HG03097 (cell line): ENCODE measurements at regions not wholly inside any gene's neighbourhood (a gene's known extent, or its start where the extent isn't known, plus 50 kb on each side); places are given as distances from the start of the nearest gene placed in this dataset.
A peak's percentile ranks its signal among the peaks of the same experiment; 100 is the strongest.
"Not testable (repeated sequence)": the region's sequence is repeated elsewhere in the genome, so short reads cannot be mapped to it uniquely, and the experiment has no call there.

Source experiments
- ATAC-seq: cut with Tn5 transposase; IDR thresholded peaks from one replicate; pipeline ENCODE4 v1.9.1; 2021; ENCODE audit not compliant: unreplicated experiment, low FRiP score

GRCh38 chr6:100105919-100106529 is 112.0 kb upstream of the MCHR2 start:
- no peak for ATAC-seq

DNA sequence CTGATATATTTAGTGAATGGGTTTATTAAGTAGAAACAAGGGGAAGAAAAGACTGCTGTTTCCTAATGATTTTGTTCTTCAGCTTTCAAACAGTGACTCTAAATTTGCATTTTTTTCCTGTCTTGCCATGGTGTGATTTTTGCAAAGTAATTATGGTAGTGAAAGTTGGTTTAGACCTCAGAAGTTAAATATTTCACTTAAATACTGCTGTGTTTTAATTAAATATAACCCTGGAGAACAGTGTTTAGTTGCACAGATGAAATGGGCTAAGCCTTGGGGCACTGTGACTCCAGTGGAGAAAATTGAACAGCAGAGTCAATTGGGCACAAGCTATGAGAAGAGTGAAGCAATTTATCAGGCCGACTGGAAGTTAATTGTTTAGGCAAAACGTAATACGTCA is 111.1 kb upstream of the MCHR2 start:
- ATAC-seq: peak; percentile 57

- ATAC-seq: no peak
Observed at GRCh38 chr6:100103931-100104330, 109.9 kb upstream of the MCHR2 start.

DNA sequence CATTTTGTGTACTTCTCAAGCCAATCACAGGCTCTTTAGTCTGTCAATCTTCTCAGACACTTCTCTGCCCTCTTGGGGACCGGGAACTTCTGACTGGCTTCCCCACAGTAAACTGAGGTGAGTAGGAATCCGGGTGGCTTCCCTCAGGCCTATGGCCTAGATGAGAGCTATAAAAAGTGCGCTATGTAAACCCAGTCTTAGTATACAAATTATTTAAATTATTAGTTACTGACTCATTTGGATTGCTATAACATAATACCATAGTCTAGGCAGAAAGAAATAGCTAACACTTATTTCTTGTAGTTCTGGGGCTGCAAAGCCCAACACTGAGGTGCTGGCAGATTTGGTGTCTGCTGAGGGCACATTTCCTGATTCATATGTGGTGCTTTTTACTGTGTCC is 109.2 kb upstream of the MCHR2 start:
- ATAC-seq: no peak

GRCh38 chr6:100101644-100102043 is 107.6 kb upstream of the MCHR2 start:
- ATAC-seq: no peak

DNA sequence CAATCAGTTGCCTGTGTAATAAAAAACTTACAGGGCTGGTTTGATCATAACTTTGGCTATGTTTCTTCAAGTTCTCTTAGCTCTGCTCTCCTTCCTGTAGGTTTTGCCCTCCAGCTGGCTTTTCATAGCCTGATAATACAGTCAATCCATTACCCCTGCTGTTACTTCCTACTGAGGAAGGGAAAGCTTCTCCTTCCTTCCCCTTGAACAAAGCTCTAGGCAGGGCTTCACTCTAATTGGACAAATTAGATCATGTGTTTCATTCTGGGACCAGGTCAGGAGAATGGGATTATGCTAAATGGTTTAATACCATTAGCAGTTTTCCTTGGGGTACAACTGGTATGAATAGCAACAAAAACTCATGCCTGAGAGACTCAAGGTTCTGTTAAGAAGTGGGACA is 106.8 kb upstream of the MCHR2 start:
- ATAC-seq: no peak

- ATAC-seq: no peak
Observed at GRCh38 chr6:100099189-100100074, 105.4 kb upstream of the MCHR2 start.

DNA sequence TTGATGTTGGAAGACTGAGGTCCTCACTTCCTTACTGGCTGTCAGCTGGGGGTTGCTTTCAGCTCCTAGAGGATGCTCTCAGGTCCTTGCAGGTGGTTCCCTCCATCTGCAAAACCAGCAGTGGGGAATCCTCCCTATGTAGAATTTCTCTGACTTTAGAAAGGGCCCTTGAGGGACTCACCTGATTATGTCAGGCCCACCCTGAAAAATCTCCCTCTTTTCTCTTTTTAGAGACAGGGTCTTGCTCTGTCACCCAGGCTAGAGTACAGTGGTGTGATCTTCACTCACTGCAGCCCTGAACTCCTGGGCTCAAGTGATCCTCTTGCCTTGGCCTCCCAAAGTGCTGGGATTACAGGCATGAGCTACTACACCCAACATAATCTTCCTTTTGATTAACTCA is 102.9 kb upstream of the MCHR2 start:
- no peak for ATAC-seq

DNA sequence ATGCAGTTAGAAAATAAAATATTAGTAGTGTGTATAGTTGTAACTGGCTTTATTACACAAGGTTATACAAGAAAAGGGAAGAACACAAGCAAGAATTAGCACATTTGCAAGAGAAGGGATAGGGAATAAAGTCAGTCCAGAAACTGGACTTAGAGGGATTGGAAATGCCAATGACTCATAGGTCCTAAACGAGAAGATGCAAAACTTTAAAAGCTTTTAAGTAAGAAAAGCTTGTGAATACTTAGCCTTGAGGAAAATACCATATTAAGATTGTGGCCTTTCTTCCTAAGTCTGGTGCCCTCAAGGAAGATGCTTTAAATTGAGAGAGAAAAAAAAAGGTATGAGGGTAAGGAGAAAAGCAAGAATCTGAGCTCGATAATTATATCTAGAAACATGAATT is 102.3 kb upstream of the MCHR2 start:
- ATAC-seq: no peak

DNA sequence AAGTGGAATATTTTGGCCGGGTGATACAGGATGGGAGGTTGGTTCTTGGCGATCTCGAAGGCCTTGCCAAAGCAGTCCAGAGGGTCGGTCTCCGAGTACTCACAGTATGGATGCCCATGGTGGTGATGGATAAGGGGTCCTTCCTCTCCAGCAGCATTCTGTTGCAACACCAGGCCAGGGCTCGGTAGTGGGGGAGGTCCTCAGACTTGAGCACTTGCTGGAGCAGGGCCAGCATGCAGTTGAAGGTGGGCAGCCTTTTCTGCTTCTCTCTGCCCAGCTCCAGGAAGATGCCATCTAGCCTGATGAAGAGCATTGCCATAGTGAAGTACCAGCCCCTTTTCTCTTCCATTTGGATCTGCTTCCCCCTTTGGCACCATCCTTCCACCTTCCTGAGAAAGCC is 99.4 kb upstream of the MCHR2 start:
- ATAC-seq: no peak

DNA sequence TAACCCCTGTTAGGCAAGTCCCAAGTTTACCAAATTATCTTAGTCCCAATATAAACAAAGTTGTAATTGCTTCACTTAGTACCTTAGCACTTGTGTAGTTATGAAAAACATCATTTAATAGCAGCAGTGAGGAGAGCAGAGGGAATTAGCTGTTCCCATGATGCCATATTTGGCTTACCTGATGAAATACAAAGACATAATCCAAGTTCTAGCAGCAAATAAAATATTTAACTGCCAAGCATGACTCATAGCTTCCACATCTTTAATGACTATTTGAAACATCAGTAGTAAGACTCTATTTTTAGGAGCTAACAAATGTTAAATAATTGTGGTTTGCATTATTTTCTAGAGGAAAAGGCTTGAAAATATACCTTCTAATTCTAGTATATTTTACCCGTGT is 94.0 kb upstream of the MCHR2 start:
- no peak for ATAC-seq

- no peak for ATAC-seq
Observed at GRCh38 chr6:100084991-100085364, 91.0 kb upstream of the MCHR2 start.

- no peak for ATAC-seq
Observed at GRCh38 chr6:100084316-100084990, 90.4 kb upstream of the MCHR2 start.

GRCh38 chr6:100078509-100078908 is 84.5 kb upstream of the MCHR2 start:
- no peak for ATAC-seq

- ATAC-seq: no peak
Observed at GRCh38 chr6:100065348-100065747, 71.3 kb upstream of the MCHR2 start.

DNA sequence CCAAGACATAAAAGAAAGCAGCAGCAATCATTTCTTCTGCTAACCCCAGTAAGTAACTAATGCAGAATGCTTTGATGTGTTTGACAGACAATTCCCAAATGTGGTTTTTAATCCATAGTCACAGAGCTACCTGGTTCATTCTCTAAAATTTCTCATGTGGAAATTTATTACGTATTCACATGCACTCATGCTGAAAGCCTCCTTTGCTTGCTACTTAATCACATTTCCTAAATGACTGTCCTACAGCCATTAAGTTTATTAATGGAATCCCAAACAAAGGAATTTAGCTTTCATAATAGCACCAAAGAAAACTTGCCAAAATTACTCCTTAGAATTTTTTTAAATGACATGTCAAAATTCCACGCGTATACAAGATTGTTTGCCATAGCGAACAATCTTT is 68.6 kb upstream of the MCHR2 start:
- no peak for ATAC-seq

- ATAC-seq: no peak
Observed at GRCh38 chr6:100057941-100058340, 63.9 kb upstream of the MCHR2 start.

DNA sequence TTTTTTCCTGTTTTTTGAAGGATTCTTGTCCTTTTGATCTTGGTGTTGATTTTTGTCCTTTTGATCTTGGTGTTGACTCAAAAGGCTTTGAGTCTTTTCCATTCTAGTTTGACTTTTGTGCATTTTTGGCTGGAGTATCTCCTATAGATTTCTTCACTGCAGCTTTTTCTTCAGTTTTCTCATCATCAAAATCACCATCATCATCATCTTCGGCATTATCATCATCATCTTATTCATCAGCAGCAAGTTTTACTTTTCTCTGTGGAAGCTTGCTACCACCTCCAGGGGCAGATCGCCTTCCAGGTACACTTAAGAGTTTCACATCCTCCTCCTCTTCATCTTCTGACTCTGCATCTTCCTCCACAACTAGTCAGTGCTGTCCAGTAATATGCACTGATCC is 56.5 kb upstream of the MCHR2 start:
- no peak for ATAC-seq

GRCh38 chr6:100043961-100044360 is 49.9 kb upstream of the MCHR2 start:
- ATAC-seq: not testable (repeated sequence)
